AG09309 (cell line): ENCODE measurements at regions not wholly inside any gene's neighbourhood (a gene's known extent, or its start where the extent isn't known, plus 50 kb on each side); places are given as distances from the start of the nearest gene placed in this dataset.

Experiments
- DNase-seq: peaks from one replicate; pipeline ENCODE4 v3.0.0-alpha.2; 2010; ENCODE audit warnings: low read depth
- H3K4me3 ChIP-seq: 2 replicates; pipeline ENCODE4 v1.5.1; 2011; ENCODE audit warnings: mild to moderate bottlenecking, low read depth, low read length, moderate library complexity; ENCODE audit not compliant: control insufficient read depth
- CTCF ChIP-seq: IDR thresholded peaks from 2 replicates; pipeline ENCODE4 v1.5.1; 2011; ENCODE audit warnings: mild to moderate bottlenecking, low read depth, low read length, inconsistent platforms; ENCODE audit not compliant: insufficient read depth, control insufficient read depth; ENCODE audit errors: missing control alignments

- no peak for TF ChIP-seq CTCF
- no peak overlapping the region for H3K4me3 ChIP-seq
- DNase-seq, result no peak
Measured at GRCh38 chrX:139200793-139201192, 329.7 kb upstream of the F9 start.

GRCh38 chrX:139200346-139200745 is 330.2 kb upstream of the F9 start:
- DNase-seq, result no peak
- no peak for TF ChIP-seq CTCF
- no peak overlapping the region for H3K4me3 ChIP-seq

GRCh38 chrX:139199933-139200332 is 330.6 kb upstream of the F9 start:
- TF ChIP-seq CTCF, result no peak
- H3K4me3 ChIP-seq, result no peak overlapping the region
- no peak for DNase-seq

- no peak for TF ChIP-seq CTCF
- DNase-seq, result no peak
Measured at GRCh38 chrX:139198936-139199335, 331.6 kb upstream of the F9 start.

GRCh38 chrX:139196890-139197289 is 333.6 kb upstream of the F9 start:
- no peak for DNase-seq
- no peak for TF ChIP-seq CTCF
- no peak overlapping the region for H3K4me3 ChIP-seq

More at GRCh38 chrX:139198936-139199335, 331.6 kb upstream of the F9 start:
- H3K4me3 ChIP-seq, result no peak overlapping the region

GRCh38 chrX:139194571-139195280 is 335.8 kb upstream of the F9 start:
- peak overlapping the region; percentile 21 for H3K4me3 ChIP-seq
- no peak for DNase-seq
- TF ChIP-seq CTCF, result no peak
